ENCODE measurements at regions not wholly inside any gene's neighbourhood (a gene's known extent, or its start where the extent isn't known, plus 50 kb on each side); places are given as distances from the start of the nearest gene placed in this dataset.

DNA sequence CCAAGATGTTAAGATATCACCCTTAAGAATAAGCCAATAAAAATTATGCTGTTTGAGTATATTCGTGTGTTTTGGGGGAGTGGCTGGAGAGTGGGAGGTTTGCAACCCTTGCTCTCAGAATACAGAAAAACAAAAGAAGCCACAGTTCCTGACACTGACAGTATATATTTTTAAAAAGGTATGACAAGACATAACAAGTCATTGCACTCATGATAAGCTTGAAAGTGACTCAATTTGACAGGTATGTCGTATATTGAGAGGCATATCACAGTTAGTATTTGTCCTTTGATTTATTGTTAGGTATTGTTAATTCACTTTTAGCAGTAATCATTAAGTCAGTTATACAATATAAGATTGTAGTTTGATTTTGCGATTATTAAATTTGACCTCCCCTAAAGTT, 73.1 kb upstream of the TSC22D2 start:
- WGBS, 2 donors (ENCODE audit: low coverage in 1 of 2) = 76 to 93% methylated on average over 3 of the region's 3 CpGs
- H3K4me3 ChIP-seq = no peak overlapping the region
- H3K9me3 ChIP-seq = no peaks in the 10 kb centered on the region
- no peaks in the 10 kb centered on the region for H3K27me3 ChIP-seq
- H3K4me1 ChIP-seq = no peaks in the 10 kb centered on the region
- TF ChIP-seq POLR2A (IDR thresholded peaks at IDR 0.05) = no peak
- no peak for TF ChIP-seq POLR2AphosphoS5 (IDR thresholded peaks at IDR 0.05)
- no peak for TF ChIP-seq EP300 (IDR thresholded peaks at IDR 0.05)
- TF ChIP-seq, protein P1, sequence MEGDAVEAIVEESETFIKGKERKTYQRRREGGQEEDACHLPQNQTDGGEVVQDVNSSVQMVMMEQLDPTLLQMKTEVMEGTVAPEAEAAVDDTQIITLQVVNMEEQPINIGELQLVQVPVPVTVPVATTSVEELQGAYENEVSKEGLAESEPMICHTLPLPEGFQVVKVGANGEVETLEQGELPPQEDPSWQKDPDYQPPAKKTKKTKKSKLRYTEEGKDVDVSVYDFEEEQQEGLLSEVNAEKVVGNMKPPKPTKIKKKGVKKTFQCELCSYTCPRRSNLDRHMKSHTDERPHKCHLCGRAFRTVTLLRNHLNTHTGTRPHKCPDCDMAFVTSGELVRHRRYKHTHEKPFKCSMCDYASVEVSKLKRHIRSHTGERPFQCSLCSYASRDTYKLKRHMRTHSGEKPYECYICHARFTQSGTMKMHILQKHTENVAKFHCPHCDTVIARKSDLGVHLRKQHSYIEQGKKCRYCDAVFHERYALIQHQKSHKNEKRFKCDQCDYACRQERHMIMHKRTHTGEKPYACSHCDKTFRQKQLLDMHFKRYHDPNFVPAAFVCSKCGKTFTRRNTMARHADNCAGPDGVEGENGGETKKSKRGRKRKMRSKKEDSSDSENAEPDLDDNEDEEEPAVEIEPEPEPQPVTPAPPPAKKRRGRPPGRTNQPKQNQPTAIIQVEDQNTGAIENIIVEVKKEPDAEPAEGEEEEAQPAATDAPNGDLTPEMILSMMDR (IDR thresholded peaks at IDR 0.05) = no peak
- no peak for ATAC-seq
- no peak overlapping the region for H3K27ac ChIP-seq
- no peaks in the 10 kb centered on the region for H3K36me3 ChIP-seq

DNA sequence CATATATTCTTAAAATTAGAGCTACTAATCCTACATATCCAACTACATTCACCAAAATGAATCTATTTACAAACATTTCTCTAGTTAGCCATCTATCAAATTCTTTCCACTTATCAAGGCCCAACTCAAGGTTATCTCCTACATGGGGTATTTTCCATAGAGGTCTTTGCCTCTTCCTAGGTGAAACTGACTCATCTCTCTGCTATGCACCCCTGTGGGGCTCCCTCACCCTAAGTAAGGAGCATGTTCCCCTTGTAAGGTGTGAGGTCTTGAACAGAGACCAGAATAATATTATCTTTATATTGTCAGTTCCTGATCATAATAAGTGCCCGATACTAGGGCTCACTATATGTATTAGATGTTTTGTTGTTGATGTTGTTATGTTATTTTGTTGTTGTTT, 74.6 kb upstream of the TSC22D2 start:
- Histone ChIP-seq H3K27ac (no peak overlapping the region), H3K4me1 (no peaks in the 10 kb centered on the region), H3K4me3 (no peak overlapping the region), H3K27me3 (no peaks in the 10 kb centered on the region), H3K9me3 (no peaks in the 10 kb centered on the region), H3K36me3 (no peaks in the 10 kb centered on the region)
- TF ChIP-seq EP300 (IDR thresholded peaks at IDR 0.05) (no peak), POLR2AphosphoS5 (IDR thresholded peaks at IDR 0.05) (no peak), POLR2A (IDR thresholded peaks at IDR 0.05) (no peak)
- TF ChIP-seq, protein P1 (IDR thresholded peaks at IDR 0.05) = no peak
- ATAC-seq = no peak
- WGBS, 2 donors (ENCODE audit: low coverage in 1 of 2) = 89 to 100% methylated on average over 1 of the region's 1 CpG

DNA sequence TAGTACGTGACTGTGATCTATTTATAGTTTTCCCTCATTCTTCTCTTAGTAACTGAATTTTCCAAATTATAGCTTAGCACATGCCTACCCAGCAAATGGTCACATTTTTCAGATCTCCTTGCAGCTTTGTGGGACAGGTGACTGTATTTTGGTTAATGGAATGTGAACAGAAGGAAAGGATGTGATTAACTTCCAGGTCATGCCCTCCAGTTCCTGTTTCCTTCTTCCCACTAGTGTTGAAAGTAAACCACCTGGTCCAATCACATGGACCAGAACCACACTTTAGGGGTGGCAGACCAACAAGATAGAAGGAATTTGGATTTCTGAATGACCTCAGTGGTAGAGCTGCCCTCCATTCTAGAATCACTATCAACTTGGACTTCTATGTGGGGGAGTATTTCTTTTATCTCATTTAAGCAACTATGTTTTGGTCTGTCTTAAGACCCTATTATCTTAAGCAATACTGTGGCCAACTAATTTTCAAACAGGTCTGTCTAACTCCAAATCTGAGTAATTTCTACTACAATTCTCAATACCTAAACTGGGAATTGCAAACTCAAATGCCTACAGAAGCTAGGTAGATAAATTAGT, 76.0 kb upstream of the TSC22D2 start:
- no peaks in the 10 kb centered on the region for H3K27me3 ChIP-seq
- 33 to 41% methylated on average over 1 of the region's 1 CpG for WGBS, 2 donors (ENCODE audit: low coverage in 1 of 2)
- H3K36me3 ChIP-seq = no peaks in the 10 kb centered on the region
- no peaks in the 10 kb centered on the region for H3K4me1 ChIP-seq
- ATAC-seq = no peak
- H3K27ac ChIP-seq = no peak overlapping the region
- H3K9me3 ChIP-seq = no peaks in the 10 kb centered on the region
- H3K4me3 ChIP-seq = no peak overlapping the region
- TF ChIP-seq POLR2A (IDR thresholded peaks at IDR 0.05) (no peak), EP300 (IDR thresholded peaks at IDR 0.05) (no peak), POLR2AphosphoS5 (IDR thresholded peaks at IDR 0.05) (no peak)

DNA sequence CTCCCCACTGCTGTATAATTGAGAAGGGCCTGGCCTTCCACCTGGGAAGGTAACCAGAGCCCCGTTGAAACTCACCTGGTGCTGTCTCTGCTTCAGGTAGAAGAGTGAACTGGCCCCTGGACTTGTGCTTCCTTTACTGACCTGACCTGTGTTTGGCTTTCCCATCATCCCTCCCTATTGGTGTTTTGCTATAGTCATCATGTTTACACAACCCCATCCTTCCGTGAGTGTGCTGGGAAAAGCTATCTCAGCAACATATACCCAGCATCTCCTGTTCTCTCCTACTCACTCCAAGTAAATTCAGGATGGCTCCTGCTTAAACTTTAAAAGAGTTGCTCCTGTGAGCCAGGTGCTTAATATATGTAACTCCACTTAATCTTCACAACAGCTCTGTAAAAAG, 77.2 kb upstream of the TSC22D2 start:
- no peaks in the 10 kb centered on the region for H3K36me3 ChIP-seq
- H3K4me3 ChIP-seq = no peak overlapping the region
- H3K4me1 ChIP-seq = peaks cover 0 to 5% (median 0%) of the 10 kb centered on the region in 3 donors
- WGBS, 2 donors (ENCODE audit: low coverage in 1 of 2) = 83 to 100% methylated on average over 1 of the region's 2 CpGs
- H3K9me3 ChIP-seq = no peaks in the 10 kb centered on the region
- H3K27ac ChIP-seq = no peak overlapping the region
- no peaks in the 10 kb centered on the region for H3K27me3 ChIP-seq
- no peak for TF ChIP-seq POLR2A (IDR thresholded peaks at IDR 0.05)
- TF ChIP-seq, protein P1 (IDR thresholded peaks at IDR 0.05) = no peak
- no peak for TF ChIP-seq POLR2AphosphoS5 (IDR thresholded peaks at IDR 0.05)
- no peak for TF ChIP-seq EP300 (IDR thresholded peaks at IDR 0.05)
- no peak for ATAC-seq

DNA sequence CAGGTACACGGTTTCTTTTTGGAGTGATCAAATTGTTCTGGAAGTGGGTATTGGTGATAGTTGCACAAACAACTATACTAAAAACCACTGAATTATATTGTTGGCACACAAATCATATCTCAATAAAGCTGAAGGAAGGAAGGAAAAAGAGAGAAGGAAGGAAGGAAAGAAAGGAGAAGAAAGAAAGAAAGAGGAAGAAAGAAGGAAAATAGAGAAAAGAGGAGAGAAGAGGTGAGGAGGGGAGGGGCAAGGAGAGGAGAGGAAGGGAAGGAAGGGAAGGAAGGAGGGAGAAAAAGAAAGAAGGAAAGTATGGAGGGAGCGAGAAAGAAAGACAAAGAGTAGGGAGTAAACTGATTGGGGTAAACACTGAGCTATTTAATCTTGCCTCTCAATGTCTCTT, 77.9 kb upstream of the TSC22D2 start:
- peaks cover 0 to 8% (median 0%) of the 10 kb centered on the region in 3 donors for H3K4me1 ChIP-seq
- H3K9me3 ChIP-seq = no peaks in the 10 kb centered on the region
- 75 to 95% methylated on average over 2 of the region's 2 CpGs for WGBS, 2 donors (ENCODE audit: low coverage in 1 of 2)
- no peaks in the 10 kb centered on the region for H3K27me3 ChIP-seq
- TF ChIP-seq POLR2A (IDR thresholded peaks at IDR 0.05) (no peak), EP300 (IDR thresholded peaks at IDR 0.05) (no peak), POLR2AphosphoS5 (IDR thresholded peaks at IDR 0.05) (no peak)
- TF ChIP-seq, protein P1 (IDR thresholded peaks at IDR 0.05) = no peak
- no peak for ATAC-seq
- no peak overlapping the region for H3K27ac ChIP-seq
- H3K4me3 ChIP-seq = no peak overlapping the region
- no peaks in the 10 kb centered on the region for H3K36me3 ChIP-seq

All from gastroesophageal sphincter (tissue), 4 donors.